Endodermal cell (in vitro differentiated cells): ENCODE measurements at regions not wholly inside any gene's neighbourhood (a gene's known extent, or its start where the extent isn't known, plus 50 kb on each side); places are given as distances from the start of the nearest gene placed in this dataset.

ENCODE experiments used
- DNase-seq: peaks from one replicate; pipeline ENCODE4 v3.0.0-alpha.2; 2017
- H3K27ac ChIP-seq: 2 replicates; pipeline ENCODE4 v1.5.1; 2013; ENCODE audit warnings: mild to moderate bottlenecking, low read depth, low read length, moderate library complexity
- H3K27me3 ChIP-seq: 2 replicates; pipeline ENCODE4 v1.6.1; 2013; ENCODE audit warnings: mild to moderate bottlenecking, low read length, moderate library complexity; ENCODE audit not compliant: insufficient read depth, control insufficient read depth, poor library complexity, severe bottlenecking
- H3K36me3 ChIP-seq: 2 replicates; pipeline ENCODE4 v1.7.0; 2013; ENCODE audit warnings: mild to moderate bottlenecking, low read length, moderate library complexity; ENCODE audit not compliant: control insufficient read depth, insufficient read depth
- H3K4me1 ChIP-seq: one replicate; pipeline ENCODE4 v1.7.0; 2013; ENCODE audit warnings: low read length; ENCODE audit not compliant: control insufficient read depth, insufficient read depth
- H3K4me3 ChIP-seq: 2 replicates; pipeline ENCODE4 v1.5.1; 2013; ENCODE audit warnings: mild to moderate bottlenecking, low read length, moderate library complexity
- H3K9ac ChIP-seq: 2 replicates; pipeline ENCODE4 v1.6.1; 2013; ENCODE audit warnings: mild to moderate bottlenecking, low read length, moderate library complexity; ENCODE audit not compliant: poor library complexity, severe bottlenecking; ENCODE audit errors: extremely low read depth
- H3K9me3 ChIP-seq: 2 replicates; pipeline ENCODE4 v1.6.1; 2013; ENCODE audit warnings: mild to moderate bottlenecking, low read length, moderate library complexity; ENCODE audit not compliant: control insufficient read depth
- H3K27ac Mint-ChIP-seq: 2 replicates; pipeline ENCODE4 v1.8.0; 2020; ENCODE audit warnings: mixed read lengths
- H3K27me3 Mint-ChIP-seq: 2 replicates; pipeline ENCODE4 v1.8.0; 2021; ENCODE audit warnings: mild to moderate bottlenecking, mixed read lengths; ENCODE audit not compliant: insufficient read depth
- H3K36me3 Mint-ChIP-seq: 2 replicates; pipeline ENCODE4 v1.8.0; 2020; ENCODE audit warnings: low read depth, mixed read lengths
- H3K4me1 Mint-ChIP-seq: 2 replicates; pipeline ENCODE4 v1.8.0; 2020; ENCODE audit warnings: mixed read lengths
- H3K4me3 Mint-ChIP-seq: 2 replicates; pipeline ENCODE4 v1.8.0; 2020; ENCODE audit warnings: mild to moderate bottlenecking, moderate library complexity, mixed read lengths
- H3K9me3 Mint-ChIP-seq: 2 replicates; pipeline ENCODE4 v1.8.0; 2020; ENCODE audit warnings: mild to moderate bottlenecking, mixed read lengths
- WGBS, 2 experiments: methylation state at CpG; one replicate each; pipeline versions ENCODE4 v1.1.5 to v1.1.7; 2013; ENCODE audit warnings: missing lambda C conversion rate in 2 of 2, mixed read lengths in 1 of 2; ENCODE audit not compliant: insufficient coverage in 1 of 2, insufficient read length in 1 of 2; 5-methylcytosine and 5-hydroxymethylcytosine counted together
- TF ChIP-seq, protein P1 (sequence below): fragments of 200-600 bp; sonication (generic); conservative IDR thresholded peaks from 2 replicates; pipeline ENCODE4 v1.5.0; 2021; ENCODE audit warnings: antibody characterized with exemption, mild to moderate bottlenecking

DNA sequence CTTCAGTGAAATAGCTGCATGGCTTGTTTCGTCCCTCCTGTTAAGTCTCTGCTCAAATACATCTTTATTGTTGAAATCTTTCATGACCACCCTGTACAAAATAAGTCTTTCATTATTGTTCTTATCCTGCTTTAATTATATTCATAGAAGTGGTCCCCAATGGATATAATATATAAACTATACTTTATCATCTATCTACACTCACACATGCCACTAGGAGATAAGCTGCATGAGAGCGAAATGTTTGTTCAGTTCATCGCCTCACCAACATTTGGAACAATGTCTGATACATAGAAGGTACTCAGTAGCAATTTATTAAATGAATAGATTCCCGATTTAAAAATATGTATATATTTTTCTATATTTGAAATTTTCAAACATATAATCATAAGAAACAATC is 254.0 kb upstream of the ATXN7L3B start:
- H3K36me3 Mint-ChIP-seq = no peaks in the 10 kb centered on the region
- Histone ChIP-seq H3K27ac (no peak overlapping the region), H3K36me3 (no peaks in the 10 kb centered on the region), H3K4me1 (peaks cover 3% of the 10 kb centered on the region), H3K27me3 (peaks cover 41% of the 10 kb centered on the region), H3K4me3 (no peak overlapping the region), H3K9me3 (no peaks in the 10 kb centered on the region), H3K9ac (no peak overlapping the region)
- 100% methylated on average over 1 to 2 of the region's 4 CpGs for WGBS, 2 experiments
- no peak for DNase-seq
- peaks cover 50% of the 10 kb centered on the region for H3K27me3 Mint-ChIP-seq
- H3K9me3 Mint-ChIP-seq = peaks cover 2% of the 10 kb centered on the region
- H3K4me3 Mint-ChIP-seq = no peak overlapping the region
- TF ChIP-seq, protein P1, sequence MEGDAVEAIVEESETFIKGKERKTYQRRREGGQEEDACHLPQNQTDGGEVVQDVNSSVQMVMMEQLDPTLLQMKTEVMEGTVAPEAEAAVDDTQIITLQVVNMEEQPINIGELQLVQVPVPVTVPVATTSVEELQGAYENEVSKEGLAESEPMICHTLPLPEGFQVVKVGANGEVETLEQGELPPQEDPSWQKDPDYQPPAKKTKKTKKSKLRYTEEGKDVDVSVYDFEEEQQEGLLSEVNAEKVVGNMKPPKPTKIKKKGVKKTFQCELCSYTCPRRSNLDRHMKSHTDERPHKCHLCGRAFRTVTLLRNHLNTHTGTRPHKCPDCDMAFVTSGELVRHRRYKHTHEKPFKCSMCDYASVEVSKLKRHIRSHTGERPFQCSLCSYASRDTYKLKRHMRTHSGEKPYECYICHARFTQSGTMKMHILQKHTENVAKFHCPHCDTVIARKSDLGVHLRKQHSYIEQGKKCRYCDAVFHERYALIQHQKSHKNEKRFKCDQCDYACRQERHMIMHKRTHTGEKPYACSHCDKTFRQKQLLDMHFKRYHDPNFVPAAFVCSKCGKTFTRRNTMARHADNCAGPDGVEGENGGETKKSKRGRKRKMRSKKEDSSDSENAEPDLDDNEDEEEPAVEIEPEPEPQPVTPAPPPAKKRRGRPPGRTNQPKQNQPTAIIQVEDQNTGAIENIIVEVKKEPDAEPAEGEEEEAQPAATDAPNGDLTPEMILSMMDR = no peak
- H3K27ac Mint-ChIP-seq = no peak overlapping the region
- H3K4me1 Mint-ChIP-seq = peaks cover 22% of the 10 kb centered on the region

DNA sequence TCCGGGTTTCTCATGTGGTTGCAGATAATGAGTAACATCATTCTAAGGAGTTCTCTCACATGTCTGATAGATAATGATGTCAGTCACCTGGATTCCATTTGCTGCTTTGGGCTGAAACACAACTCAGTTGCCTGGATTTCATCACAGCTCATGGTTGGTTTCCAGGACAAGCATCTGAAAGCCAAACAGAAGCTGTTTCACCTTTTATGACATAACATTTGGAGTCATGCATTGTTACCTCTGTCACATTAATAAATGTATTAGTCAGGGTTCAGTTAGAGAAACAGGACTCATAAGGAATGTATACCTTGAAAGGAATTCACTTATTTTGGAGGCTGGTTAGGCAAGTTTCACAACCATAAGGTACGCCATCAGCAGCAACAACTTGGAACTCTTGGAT is 251.9 kb upstream of the ATXN7L3B start:
- H3K4me3 ChIP-seq = no peak overlapping the region
- peaks cover 5% of the 10 kb centered on the region for H3K4me1 ChIP-seq
- no peak for DNase-seq
- H3K9me3 ChIP-seq = no peaks in the 10 kb centered on the region
- TF ChIP-seq, protein P1 = no peak
- H3K27ac ChIP-seq = no peak overlapping the region
- Mint-ChIP-seq H3K4me3 (no peak overlapping the region), H3K9me3 (peaks cover 2% of the 10 kb centered on the region), H3K27ac (no peak overlapping the region), H3K4me1 (peaks cover 25% of the 10 kb centered on the region), H3K36me3 (no peaks in the 10 kb centered on the region), H3K27me3 (peaks cover 50% of the 10 kb centered on the region)
- H3K27me3 ChIP-seq = peaks cover 59% of the 10 kb centered on the region
- WGBS, 2 experiments = 87 to 100% methylated on average over 1 to 2 of the region's 2 CpGs
- no peak overlapping the region for H3K9ac ChIP-seq
- H3K36me3 ChIP-seq = no peaks in the 10 kb centered on the region

DNA sequence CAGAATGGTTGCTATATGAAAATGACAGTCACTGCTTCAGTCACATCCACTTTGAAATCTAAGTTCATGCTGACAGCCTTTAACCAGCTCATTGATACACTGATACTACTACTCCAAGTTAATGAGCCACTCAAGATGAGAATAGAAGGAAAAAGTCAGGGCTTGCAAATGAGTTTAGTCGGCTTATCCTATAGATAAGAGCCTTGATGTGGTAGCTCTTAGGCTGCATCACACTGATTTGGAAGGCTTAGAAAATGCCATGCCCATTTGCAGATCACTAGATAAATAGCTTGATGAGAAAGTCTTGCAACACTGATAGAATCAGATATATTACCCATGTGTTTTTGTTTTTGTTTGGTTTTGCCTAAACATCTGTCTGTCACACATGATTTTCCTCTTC is 251.4 kb upstream of the ATXN7L3B start:
- Histone ChIP-seq H3K4me1 (peaks cover 5% of the 10 kb centered on the region), H3K36me3 (no peaks in the 10 kb centered on the region), H3K27ac (no peak overlapping the region), H3K9ac (no peak overlapping the region), H3K4me3 (no peak overlapping the region), H3K9me3 (no peaks in the 10 kb centered on the region), H3K27me3 (peaks cover 59% of the 10 kb centered on the region)
- H3K27me3 Mint-ChIP-seq = peaks cover 46% of the 10 kb centered on the region
- H3K4me1 Mint-ChIP-seq = peaks cover 25% of the 10 kb centered on the region
- H3K36me3 Mint-ChIP-seq = no peaks in the 10 kb centered on the region
- H3K27ac Mint-ChIP-seq = no peak overlapping the region
- H3K9me3 Mint-ChIP-seq = peaks cover 2% of the 10 kb centered on the region
- H3K4me3 Mint-ChIP-seq = no peak overlapping the region
- 37 to 60% methylated on average over 1 of the region's 1 CpG for WGBS, 2 experiments
- TF ChIP-seq, protein P1 = no peak
- peak; percentile 55 for DNase-seq
